OCI-LY1 (cell line): ENCODE measurements at regions not wholly inside any gene's neighbourhood (a gene's known extent, or its start where the extent isn't known, plus 50 kb on each side); places are given as distances from the start of the nearest gene placed in this dataset.

Experiments
- EZH2 ChIP-seq: fragments of 200-600 bp; sonication (generic), shearing (Covaris generic); IDR thresholded peaks from 2 replicates; pipeline ENCODE4 v1.8.0; 2017; ENCODE audit warnings: borderline replicate concordance, mixed run types, mild to moderate bottlenecking, antibody characterized with exemption, low read length, moderate library complexity, mixed read lengths
- TF ChIP-seq, protein P1 (sequence below): fragments of 200-600 bp; sonication (generic), shearing (Covaris generic); IDR thresholded peaks from 2 replicates; pipeline ENCODE4 v1.5.1; 2017; ENCODE audit warnings: mild to moderate bottlenecking, antibody characterized with exemption, low read length, moderate library complexity, mixed read lengths

DNA sequence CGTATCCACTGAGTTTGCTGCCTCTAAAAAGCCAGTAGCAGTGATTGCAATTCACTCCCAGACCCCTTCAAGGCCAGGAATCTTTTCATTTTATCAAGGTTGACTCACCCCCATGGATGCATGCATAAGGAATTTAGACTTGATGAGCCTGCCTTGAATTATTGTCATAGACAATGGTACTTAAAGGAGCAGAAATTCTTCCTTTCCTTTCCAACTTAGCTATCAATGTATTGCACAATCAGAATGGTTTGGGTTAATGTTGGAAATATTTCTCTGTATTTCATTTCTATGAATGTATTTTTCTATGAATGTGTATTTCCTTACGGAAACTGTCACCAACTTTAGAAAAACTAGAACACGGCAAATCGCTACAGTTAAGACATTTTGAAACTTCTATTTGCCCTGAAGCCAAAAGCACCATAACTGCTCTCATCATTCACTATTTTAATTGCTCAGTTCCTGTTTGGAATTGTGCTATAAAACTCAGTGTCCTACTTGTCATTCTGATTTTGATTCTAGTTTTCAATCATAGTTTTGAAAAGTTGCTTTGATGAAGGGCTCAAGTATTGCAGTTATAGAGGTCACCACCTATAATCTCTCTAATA, 355.7 kb upstream of the AKR1E2 start:
- TF ChIP-seq, protein P1, sequence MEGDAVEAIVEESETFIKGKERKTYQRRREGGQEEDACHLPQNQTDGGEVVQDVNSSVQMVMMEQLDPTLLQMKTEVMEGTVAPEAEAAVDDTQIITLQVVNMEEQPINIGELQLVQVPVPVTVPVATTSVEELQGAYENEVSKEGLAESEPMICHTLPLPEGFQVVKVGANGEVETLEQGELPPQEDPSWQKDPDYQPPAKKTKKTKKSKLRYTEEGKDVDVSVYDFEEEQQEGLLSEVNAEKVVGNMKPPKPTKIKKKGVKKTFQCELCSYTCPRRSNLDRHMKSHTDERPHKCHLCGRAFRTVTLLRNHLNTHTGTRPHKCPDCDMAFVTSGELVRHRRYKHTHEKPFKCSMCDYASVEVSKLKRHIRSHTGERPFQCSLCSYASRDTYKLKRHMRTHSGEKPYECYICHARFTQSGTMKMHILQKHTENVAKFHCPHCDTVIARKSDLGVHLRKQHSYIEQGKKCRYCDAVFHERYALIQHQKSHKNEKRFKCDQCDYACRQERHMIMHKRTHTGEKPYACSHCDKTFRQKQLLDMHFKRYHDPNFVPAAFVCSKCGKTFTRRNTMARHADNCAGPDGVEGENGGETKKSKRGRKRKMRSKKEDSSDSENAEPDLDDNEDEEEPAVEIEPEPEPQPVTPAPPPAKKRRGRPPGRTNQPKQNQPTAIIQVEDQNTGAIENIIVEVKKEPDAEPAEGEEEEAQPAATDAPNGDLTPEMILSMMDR: no peak
- no peak for TF ChIP-seq EZH2
